CD14-positive monocyte (primary cell): ENCODE measurements at regions not wholly inside any gene's neighbourhood (a gene's known extent, or its start where the extent isn't known, plus 50 kb on each side); places are given as distances from the start of the nearest gene placed in this dataset.

Experiments
- DNase-seq, 3 donors: peaks; one replicate each; pipeline ENCODE4 v3.0.0-alpha.2; 2011 to 2022
- H2AFZ ChIP-seq: 2 replicates; pipeline ENCODE4 v1.6.0; 2012; ENCODE audit warnings: mild to moderate bottlenecking, low read depth, low read length, inconsistent platforms; ENCODE audit not compliant: insufficient read depth, poor library complexity, severe bottlenecking
- H3K27ac ChIP-seq, 2 donors: 1 replicate in 1 of 2; 2 replicates in 1 of 2; pipeline ENCODE4 v1.5.1; 2012 to 2013; ENCODE audit warnings: low read length in 2 of 2, control low read depth in 1 of 2, inconsistent platforms in 1 of 2, low read depth in 1 of 2, mild to moderate bottlenecking in 1 of 2
- H3K27me3 ChIP-seq, 2 donors: one replicate each; pipeline versions ENCODE4 v1.6.0 to v1.6.1; 2011 to 2013; ENCODE audit warnings: low read length in 2 of 2; ENCODE audit not compliant: control insufficient read depth in 2 of 2, insufficient read depth in 2 of 2
- H3K36me3 ChIP-seq, 2 donors: replicated peaks in 1 of 2; 1 replicate in 1 of 2; 2 replicates in 1 of 2; pipeline versions ENCODE4 v1.5.1 to v1.6.1; 2012 to 2013; ENCODE audit warnings: low read length in 2 of 2, control low read depth in 1 of 2, inconsistent platforms in 1 of 2, mild to moderate bottlenecking in 1 of 2; ENCODE audit not compliant: insufficient read depth in 2 of 2, control insufficient read depth in 1 of 2
- H3K4me1 ChIP-seq, 2 donors: 1 replicate in 1 of 2; 2 replicates in 1 of 2; pipeline versions ENCODE4 v1.5.1 to v1.6.1; 2012 to 2013; ENCODE audit warnings: low read length in 2 of 2, control low read depth in 1 of 2, inconsistent platforms in 1 of 2, mild to moderate bottlenecking in 1 of 2, moderate library complexity in 1 of 2; ENCODE audit not compliant: insufficient read depth in 2 of 2, control insufficient read depth in 1 of 2
- H3K4me2 ChIP-seq: replicated peaks from 2 replicates; pipeline ENCODE3; 2012; ENCODE audit warnings: low read length, moderate library complexity, mild to moderate bottlenecking; ENCODE audit not compliant: poor library complexity, severe bottlenecking; ENCODE audit errors: extremely low read depth
- H3K4me3 ChIP-seq, 3 experiments: fragments of 200-600 bp in 1 of 3; sonication (generic) in 1 of 3; replicated peaks in 1 of 3; 1 replicate in 2 of 3; 2 replicates in 1 of 3; pipeline ENCODE4 v1.5.1; 2011 to 2013; ENCODE audit warnings: low read length in 3 of 3, mild to moderate bottlenecking in 3 of 3, control low read depth in 2 of 3, low read depth in 2 of 3, inconsistent platforms in 1 of 3, moderate library complexity in 1 of 3
- H3K79me2 ChIP-seq: 2 replicates; pipeline ENCODE4 v1.6.0; 2012; ENCODE audit warnings: mild to moderate bottlenecking, control low read depth, inconsistent platforms, low read length, moderate library complexity; ENCODE audit not compliant: insufficient read depth
- H3K9ac ChIP-seq: 2 replicates; pipeline ENCODE4 v1.6.0; 2017; ENCODE audit warnings: low read length, mild to moderate bottlenecking; ENCODE audit not compliant: insufficient read depth, poor library complexity, severe bottlenecking
- H3K9me3 ChIP-seq, 2 donors: replicated peaks in 1 of 2; 1 replicate in 1 of 2; 2 replicates in 1 of 2; pipeline versions ENCODE4 v1.5.1 to v1.6.1; 2012 to 2013; ENCODE audit warnings: low read length in 2 of 2, control low read depth in 1 of 2; ENCODE audit not compliant: control insufficient read depth in 1 of 2, insufficient read depth in 1 of 2
- H4K20me1 ChIP-seq: 2 replicates; pipeline ENCODE4 v1.6.0; 2012; ENCODE audit warnings: mild to moderate bottlenecking, low read length, control low read depth, moderate library complexity; ENCODE audit not compliant: insufficient read depth
- H3K27ac Mint-ChIP-seq, 7 donors: one replicate each; pipeline ENCODE4 v1.8.0; 2020; ENCODE audit warnings: mild to moderate bottlenecking in 7 of 7, mixed read lengths in 7 of 7, moderate library complexity in 6 of 7, inconsistent platforms in 2 of 7
- H3K27me3 Mint-ChIP-seq, 3 donors: one replicate each; pipeline ENCODE4 v1.8.0; 2021 to 2022; ENCODE audit warnings: low read depth in 3 of 3, mild to moderate bottlenecking in 3 of 3, mixed read lengths in 3 of 3, moderate library complexity in 3 of 3, inconsistent platforms in 1 of 3
- H3K36me3 Mint-ChIP-seq, 2 donors: one replicate each; pipeline ENCODE4 v1.8.0; 2020; ENCODE audit warnings: mixed read lengths in 2 of 2, inconsistent platforms in 1 of 2, mild to moderate bottlenecking in 1 of 2
- H3K4me1 Mint-ChIP-seq: one replicate; pipeline ENCODE4 v1.8.0; 2020; ENCODE audit warnings: mild to moderate bottlenecking, mixed read lengths
- H3K4me3 Mint-ChIP-seq, 2 donors: one replicate each; pipeline ENCODE4 v1.8.0; 2020; ENCODE audit warnings: mild to moderate bottlenecking in 2 of 2, mixed read lengths in 2 of 2, moderate library complexity in 1 of 2
- H3K9me3 Mint-ChIP-seq, 7 donors: one replicate each; pipeline ENCODE4 v1.8.0; 2020 to 2022; ENCODE audit warnings: mixed read lengths in 7 of 7, mild to moderate bottlenecking in 6 of 7, moderate library complexity in 6 of 7, inconsistent platforms in 2 of 7
- WGBS: methylation state at CpG from one replicate; pipeline ENCODE4 v1.1.5; 2013; ENCODE audit warnings: missing lambda C conversion rate; ENCODE audit not compliant: insufficient coverage; 5-methylcytosine and 5-hydroxymethylcytosine counted together
- intact Hi-C, 2 donors: fragments of 100-400 bp; cut with micrococcal nuclease; formaldehyde crosslinking; loops; one replicate each; pipeline versions ENCODE4 v1.15.0 to v1.15.1; 2023
- TF ChIP-seq, protein P1 (sequence below): fragments of 200-600 bp; IDR thresholded peaks from one replicate; pipeline ENCODE4 v1.8.0; 2022; ENCODE audit warnings: antibody characterized with exemption, mild to moderate bottlenecking

DNA sequence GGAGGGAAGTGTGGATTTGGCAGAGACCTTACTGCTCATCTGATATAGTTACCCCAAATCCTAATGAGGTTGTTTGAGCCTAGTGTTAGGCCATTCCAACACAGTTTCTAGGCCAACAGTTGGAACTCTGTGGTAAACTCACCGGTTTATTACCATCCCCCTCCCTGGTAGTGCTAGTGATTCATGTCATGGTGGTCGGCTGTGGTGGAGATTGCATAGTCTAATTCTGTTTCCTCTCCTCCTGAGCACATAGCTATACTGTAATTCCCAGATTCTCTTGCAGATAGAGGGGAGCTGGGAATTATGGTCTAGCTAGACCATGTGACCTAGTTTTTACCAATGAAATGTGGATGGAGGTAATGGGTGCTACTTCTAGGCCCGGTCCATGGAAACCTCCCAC lies 123.7 kb upstream of the KIF26B start:
- H3K9me3 ChIP-seq = no peaks in the 10 kb centered on the region
- no peaks in the 10 kb centered on the region for H3K9me3 Mint-ChIP-seq
- no peak overlapping the region for H3K27ac ChIP-seq
- intact Hi-C loops = loop anchor here in 1 of 2 donors (10.0 kb wide), 1 partner anchor 56 kb away; no protein-coding TSS in a partner anchor
- no peak overlapping the region for H3K4me3 Mint-ChIP-seq
- no peaks in the 10 kb centered on the region for H3K79me2 ChIP-seq
- no peaks in the 10 kb centered on the region for H3K27me3 ChIP-seq
- peaks cover 0 to 5% (median 1%) of the 10 kb centered on the region in 3 donors for H3K27me3 Mint-ChIP-seq
- H3K4me1 Mint-ChIP-seq = peaks cover 27% of the 10 kb centered on the region
- H3K4me2 ChIP-seq = no peak overlapping the region
- peaks cover 0 to 3% of the 10 kb centered on the region in 2 donors for H3K36me3 Mint-ChIP-seq
- no peak for DNase-seq
- no peak overlapping the region for H3K4me3 ChIP-seq
- no peaks in the 10 kb centered on the region for H4K20me1 ChIP-seq
- no peak overlapping the region for H3K9ac ChIP-seq
- WGBS = no CpG with 5 or more reads among the region's 3 CpGs
- H2AFZ ChIP-seq = no peak overlapping the region
- H3K27ac Mint-ChIP-seq = no peak overlapping the region
- TF ChIP-seq, protein P1, sequence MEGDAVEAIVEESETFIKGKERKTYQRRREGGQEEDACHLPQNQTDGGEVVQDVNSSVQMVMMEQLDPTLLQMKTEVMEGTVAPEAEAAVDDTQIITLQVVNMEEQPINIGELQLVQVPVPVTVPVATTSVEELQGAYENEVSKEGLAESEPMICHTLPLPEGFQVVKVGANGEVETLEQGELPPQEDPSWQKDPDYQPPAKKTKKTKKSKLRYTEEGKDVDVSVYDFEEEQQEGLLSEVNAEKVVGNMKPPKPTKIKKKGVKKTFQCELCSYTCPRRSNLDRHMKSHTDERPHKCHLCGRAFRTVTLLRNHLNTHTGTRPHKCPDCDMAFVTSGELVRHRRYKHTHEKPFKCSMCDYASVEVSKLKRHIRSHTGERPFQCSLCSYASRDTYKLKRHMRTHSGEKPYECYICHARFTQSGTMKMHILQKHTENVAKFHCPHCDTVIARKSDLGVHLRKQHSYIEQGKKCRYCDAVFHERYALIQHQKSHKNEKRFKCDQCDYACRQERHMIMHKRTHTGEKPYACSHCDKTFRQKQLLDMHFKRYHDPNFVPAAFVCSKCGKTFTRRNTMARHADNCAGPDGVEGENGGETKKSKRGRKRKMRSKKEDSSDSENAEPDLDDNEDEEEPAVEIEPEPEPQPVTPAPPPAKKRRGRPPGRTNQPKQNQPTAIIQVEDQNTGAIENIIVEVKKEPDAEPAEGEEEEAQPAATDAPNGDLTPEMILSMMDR = no peak
- H3K4me1 ChIP-seq = peaks cover 8 to 21% of the 10 kb centered on the region in 2 donors
- no peaks in the 10 kb centered on the region for H3K36me3 ChIP-seq

DNA sequence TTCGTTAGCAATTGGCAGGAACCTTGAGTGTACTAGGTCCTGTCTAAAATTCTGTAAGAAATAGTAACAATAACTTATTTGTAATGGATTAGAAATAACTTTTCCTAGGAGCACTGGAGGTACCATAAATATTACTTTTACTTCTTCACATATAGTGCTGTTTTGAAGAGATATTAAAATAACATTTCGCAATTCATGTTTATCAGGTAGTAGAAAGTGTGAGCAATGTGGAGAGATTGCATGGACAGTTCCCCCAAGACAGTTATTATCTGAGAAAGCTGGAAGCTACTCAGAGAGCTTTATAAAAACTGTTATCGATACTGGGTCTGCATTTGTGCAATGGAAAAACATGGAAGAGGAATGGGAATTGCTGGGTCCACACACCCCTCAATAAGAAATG lies 128.5 kb upstream of the KIF26B start:
- intact Hi-C loops = no loop called here
- Mint-ChIP-seq H3K4me1 (peaks cover 13% of the 10 kb centered on the region), H3K36me3 (peaks cover 0 to 3% of the 10 kb centered on the region in 2 donors), H3K27ac (no peak overlapping the region), H3K27me3 (peaks cover 0 to 4% (median 1%) of the 10 kb centered on the region in 3 donors), H3K9me3 (no peaks in the 10 kb centered on the region), H3K4me3 (no peak overlapping the region)
- Histone ChIP-seq H3K27ac (no peak overlapping the region), H3K9me3 (no peaks in the 10 kb centered on the region), H3K36me3 (no peaks in the 10 kb centered on the region), H3K79me2 (no peaks in the 10 kb centered on the region), H4K20me1 (no peaks in the 10 kb centered on the region), H2AFZ (no peak overlapping the region), H3K9ac (no peak overlapping the region), H3K4me3 (no peak overlapping the region), H3K4me1 (peaks cover 8 to 11% of the 10 kb centered on the region in 2 donors), H3K27me3 (no peaks in the 10 kb centered on the region), H3K4me2 (no peak overlapping the region)
- TF ChIP-seq, protein P1 = no peak
- DNase-seq = no peak
- no CpG with 5 or more reads among the region's 3 CpGs for whole genome bisulfite sequencing
